ENCODE measurements at regions not wholly inside any gene's neighbourhood (a gene's known extent, or its start where the extent isn't known, plus 50 kb on each side); places are given as distances from the start of the nearest gene placed in this dataset.

GRCh38 chr6:17197607-17198006 lies 83.6 kb upstream of the RBM24 start (continued):
- no peak for TF ChIP-seq NRF1 (IDR thresholded peaks at IDR 0.05; ENCODE audit: low read depth, low read length)
